Testis (tissue), 2 donors: ENCODE measurements at regions not wholly inside any gene's neighbourhood (a gene's known extent, or its start where the extent isn't known, plus 50 kb on each side); places are given as distances from the start of the nearest gene placed in this dataset.

ENCODE experiments used
- DNase-seq: peaks from one replicate; pipeline ENCODE4 v3.0.0-alpha.2; 2019
- H3K27ac ChIP-seq, 2 donors: fragments of 200-600 bp; sonication (generic); one replicate each; pipeline ENCODE4 v1.5.1; 2019
- H3K27me3 ChIP-seq: fragments of 200-600 bp; sonication (generic); one replicate; pipeline ENCODE4 v1.5.1; 2019
- H3K36me3 ChIP-seq: fragments of 200-600 bp; sonication (generic); one replicate; pipeline ENCODE4 v1.5.1; 2017; ENCODE audit warnings: low read depth; ENCODE audit errors: missing control alignments
- H3K4me1 ChIP-seq: fragments of 200-600 bp; sonication (generic); one replicate; pipeline ENCODE4 v1.5.1; 2019
- H3K4me3 ChIP-seq, 2 donors: fragments of 200-600 bp; sonication (generic); one replicate each; pipeline ENCODE4 v1.5.1; 2017 to 2019
- H3K9me3 ChIP-seq: fragments of 200-600 bp; sonication (generic); one replicate; pipeline ENCODE4 v1.5.1; 2017
- CTCF ChIP-seq, 3 experiments: fragments of 450-650 bp in 2 of 3; fragments of 200-600 bp in 1 of 3; sonication (generic) in 1 of 3; IDR thresholded peaks; one replicate each; pipeline ENCODE4 v1.5.1; 2016 to 2019; ENCODE audit warnings: antibody characterized with exemption in 3 of 3, mild to moderate bottlenecking in 2 of 3, moderate library complexity in 1 of 3
- POLR2A ChIP-seq: fragments of 450-650 bp; IDR thresholded peaks from one replicate; pipeline ENCODE4 v1.6.1; 2017; ENCODE audit warnings: antibody characterized with exemption, mild to moderate bottlenecking, moderate library complexity
- WGBS, 2 donors: methylation state at CpG; one replicate each; pipeline ENCODE4 v1.1.5; 2018; 5-methylcytosine and 5-hydroxymethylcytosine counted together
- intact Hi-C: fragments of 100-400 bp; cut with DNase I; formaldehyde crosslinking; loops from one replicate; pipeline ENCODE4 v1.15.1; 2023; ENCODE audit warnings: low total_unique reads

- H3K36me3 ChIP-seq: no peaks in the 10 kb centered on the region
- TF ChIP-seq CTCF (IDR thresholded peaks at IDR 0.05) (no peak), POLR2A (no peak)
- no peak overlapping the region for H3K27ac ChIP-seq
- H3K4me1 ChIP-seq: no peaks in the 10 kb centered on the region
- WGBS, 2 donors: 22 to 30% methylated on average over 3 of the region's 3 CpGs
- H3K9me3 ChIP-seq: no peaks in the 10 kb centered on the region
- intact Hi-C loops: no loop called here
- peak overlapping the region in 1 of 2 donors; percentile 14 for H3K4me3 ChIP-seq
- no peaks in the 10 kb centered on the region for H3K27me3 ChIP-seq
- no peak for DNase-seq
These were observed 407.3 kb downstream of the PCDH18 start for GRCh38 chr4:137125011-137125410.

- no peak for DNase-seq
- 27 to 31% methylated on average over 5 of the region's 5 CpGs for WGBS, 2 donors
- intact Hi-C loops: no loop called here
- H3K27ac ChIP-seq: no peak overlapping the region
- peak overlapping the region in 1 of 2 donors; percentile 14 for H3K4me3 ChIP-seq
- no peaks in the 10 kb centered on the region for H3K4me1 ChIP-seq
- H3K27me3 ChIP-seq: no peaks in the 10 kb centered on the region
- no peaks in the 10 kb centered on the region for H3K36me3 ChIP-seq
- TF ChIP-seq CTCF (IDR thresholded peaks at IDR 0.05) (peak; percentile 31 to 40 (median 34)), POLR2A (no peak)
- no peaks in the 10 kb centered on the region for H3K9me3 ChIP-seq
These were observed 407.9 kb downstream of the PCDH18 start for GRCh38 chr4:137124278-137124932.

GRCh38 chr4:137122876-137123275 lies 409.4 kb downstream of the PCDH18 start:
- 89 to 99% methylated on average over 2 of the region's 2 CpGs for WGBS, 2 donors
- Histone ChIP-seq H3K4me3 (no peak overlapping the region), H3K4me1 (no peaks in the 10 kb centered on the region), H3K27me3 (no peaks in the 10 kb centered on the region), H3K36me3 (no peaks in the 10 kb centered on the region), H3K27ac (no peak overlapping the region), H3K9me3 (no peaks in the 10 kb centered on the region)
- TF ChIP-seq POLR2A (no peak), CTCF (IDR thresholded peaks at IDR 0.05) (no peak)
- DNase-seq: no peak
- intact Hi-C loops: no loop called here

GRCh38 chr4:137116144-137116543 lies 416.1 kb downstream of the PCDH18 start:
- no peak for TF ChIP-seq POLR2A
- TF ChIP-seq CTCF (IDR thresholded peaks at IDR 0.05): no peak
- no peaks in the 10 kb centered on the region for H3K36me3 ChIP-seq
- no peaks in the 10 kb centered on the region for H3K27me3 ChIP-seq
- no peaks in the 10 kb centered on the region for H3K4me1 ChIP-seq
- intact Hi-C loops: no loop called here
- 84 to 91% methylated on average over 3 of the region's 3 CpGs for WGBS, 2 donors
- no peak for DNase-seq
- H3K9me3 ChIP-seq: no peaks in the 10 kb centered on the region
- no peak overlapping the region for H3K27ac ChIP-seq
- H3K4me3 ChIP-seq: no peak overlapping the region

- Histone ChIP-seq H3K4me1 (no peaks in the 10 kb centered on the region), H3K36me3 (no peaks in the 10 kb centered on the region), H3K27ac (no peak overlapping the region), H3K4me3 (no peak overlapping the region), H3K9me3 (no peaks in the 10 kb centered on the region), H3K27me3 (no peaks in the 10 kb centered on the region)
- TF ChIP-seq POLR2A (no peak), CTCF (IDR thresholded peaks at IDR 0.05) (no peak)
- WGBS, 2 donors: 56 to 68% methylated on average over 4 of the region's 4 CpGs
- intact Hi-C loops: no loop called here
- no peak for DNase-seq
These were observed 425.6 kb downstream of the PCDH18 start for GRCh38 chr4:137106733-137107132.
